Muscle layer of colon (tissue), 2 donors: ENCODE measurements at regions not wholly inside any gene's neighbourhood (a gene's known extent, or its start where the extent isn't known, plus 50 kb on each side); places are given as distances from the start of the nearest gene placed in this dataset.
A peak's percentile ranks its signal among the peaks of the same experiment; 100 is the strongest.

Experiments
- H3K27ac ChIP-seq: one replicate; pipeline ENCODE4 v1.7.0; 2013; ENCODE audit warnings: low read depth, mild to moderate bottlenecking, low read length, moderate library complexity
- H3K27me3 ChIP-seq, 2 donors: one replicate each; pipeline ENCODE4 v1.7.0; 2013; ENCODE audit warnings: low read length in 2 of 2, mild to moderate bottlenecking in 2 of 2; ENCODE audit not compliant: insufficient read depth in 2 of 2, control insufficient read depth in 1 of 2
- H3K36me3 ChIP-seq: one replicate; pipeline ENCODE4 v1.7.0; 2013; ENCODE audit warnings: mild to moderate bottlenecking, low read length; ENCODE audit not compliant: insufficient read depth
- H3K4me1 ChIP-seq: one replicate; pipeline ENCODE4 v1.7.0; 2013; ENCODE audit warnings: mild to moderate bottlenecking, low read length; ENCODE audit not compliant: insufficient read depth
- H3K4me3 ChIP-seq, 2 donors: one replicate each; pipeline ENCODE4 v1.7.0; 2013; ENCODE audit warnings: low read length in 2 of 2, low read depth in 1 of 2, mild to moderate bottlenecking in 1 of 2, moderate library complexity in 1 of 2
- H3K9ac ChIP-seq: one replicate; pipeline ENCODE4 v1.7.0; 2013; ENCODE audit warnings: low read length
- H3K9me3 ChIP-seq: one replicate; pipeline ENCODE4 v1.7.0; 2013; ENCODE audit warnings: mild to moderate bottlenecking, low read length
- donor health status: abdominal sarcoma.
- donor health status: Adenocarcinoma of cecum.

DNA sequence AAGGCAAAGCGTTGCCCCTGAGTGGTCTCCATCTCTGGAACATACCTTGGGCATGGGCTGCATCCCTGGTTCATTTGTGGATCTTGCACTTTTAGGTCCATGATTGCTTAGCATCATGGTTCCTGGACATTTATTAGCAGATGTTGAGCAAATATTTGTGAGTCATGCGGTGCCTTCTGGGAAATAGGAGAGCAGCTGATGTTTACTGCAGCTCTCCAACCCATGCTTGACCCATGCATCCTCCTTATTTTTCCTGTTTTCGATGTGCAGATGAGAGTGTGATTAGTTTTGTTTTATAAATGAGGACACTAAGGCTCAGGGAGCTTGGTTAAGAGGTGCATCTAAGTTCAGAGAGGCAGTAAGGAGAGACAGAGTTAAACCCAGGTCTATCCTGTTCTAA, 253.7 kb downstream of the ICE1 start:
- Histone ChIP-seq H3K9me3 (no peaks in the 10 kb centered on the region), H3K36me3 (no peaks in the 10 kb centered on the region), H3K9ac (no peak overlapping the region), H3K27me3 (no peaks in the 10 kb centered on the region), H3K4me3 (no peak overlapping the region), H3K4me1 (no peaks in the 10 kb centered on the region), H3K27ac (no peak overlapping the region)

DNA sequence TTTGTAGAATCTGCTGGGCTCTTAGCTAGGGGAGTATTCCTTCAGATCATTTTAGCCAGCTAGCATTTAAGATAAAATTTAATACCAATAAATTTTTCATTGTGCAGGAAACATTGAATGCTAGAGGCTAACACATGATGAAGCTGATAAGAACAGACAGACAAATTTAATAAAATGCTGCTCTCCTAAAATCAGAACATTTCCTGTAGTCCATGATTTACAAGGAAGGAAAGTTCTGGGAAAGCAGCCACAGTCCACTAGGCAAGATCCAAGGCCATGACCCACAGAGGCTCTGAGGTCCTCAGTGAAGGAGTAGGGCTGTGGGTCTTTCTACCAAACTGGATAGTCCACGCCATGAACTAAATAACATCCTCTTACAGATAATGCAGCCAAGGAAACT, 253.0 kb downstream of the ICE1 start:
- Histone ChIP-seq H3K36me3 (no peaks in the 10 kb centered on the region), H3K4me3 (no peak overlapping the region), H3K9me3 (no peaks in the 10 kb centered on the region), H3K27me3 (no peaks in the 10 kb centered on the region), H3K27ac (no peak overlapping the region), H3K9ac (no peak overlapping the region), H3K4me1 (no peaks in the 10 kb centered on the region)

DNA sequence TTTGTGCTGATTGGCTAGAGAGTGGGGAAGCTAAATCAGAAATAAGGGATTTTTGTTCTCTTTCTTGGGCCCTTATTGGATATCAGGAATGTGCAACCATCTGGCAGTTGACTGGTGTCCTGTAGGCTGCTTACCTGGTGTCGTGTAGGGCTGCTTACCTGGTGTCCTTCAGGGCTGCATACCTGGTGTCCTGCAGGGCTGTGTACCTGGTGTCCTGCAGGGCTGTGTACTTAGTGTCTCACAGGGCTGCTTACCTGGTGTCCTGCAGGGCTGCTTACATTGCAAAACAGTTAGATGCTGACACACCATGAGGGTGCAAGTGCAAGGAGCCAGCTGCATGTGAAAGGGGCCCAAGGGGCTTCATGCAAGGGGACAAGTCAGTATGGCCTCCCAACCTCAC, 249.3 kb downstream of the ICE1 start:
- peaks cover under 1% of the 10 kb centered on the region for H3K4me1 ChIP-seq
- H3K9ac ChIP-seq = no peak overlapping the region
- no peaks in the 10 kb centered on the region for H3K9me3 ChIP-seq
- H3K36me3 ChIP-seq = no peaks in the 10 kb centered on the region
- H3K4me3 ChIP-seq = no peak overlapping the region
- no peaks in the 10 kb centered on the region for H3K27me3 ChIP-seq
- no peak overlapping the region for H3K27ac ChIP-seq

DNA sequence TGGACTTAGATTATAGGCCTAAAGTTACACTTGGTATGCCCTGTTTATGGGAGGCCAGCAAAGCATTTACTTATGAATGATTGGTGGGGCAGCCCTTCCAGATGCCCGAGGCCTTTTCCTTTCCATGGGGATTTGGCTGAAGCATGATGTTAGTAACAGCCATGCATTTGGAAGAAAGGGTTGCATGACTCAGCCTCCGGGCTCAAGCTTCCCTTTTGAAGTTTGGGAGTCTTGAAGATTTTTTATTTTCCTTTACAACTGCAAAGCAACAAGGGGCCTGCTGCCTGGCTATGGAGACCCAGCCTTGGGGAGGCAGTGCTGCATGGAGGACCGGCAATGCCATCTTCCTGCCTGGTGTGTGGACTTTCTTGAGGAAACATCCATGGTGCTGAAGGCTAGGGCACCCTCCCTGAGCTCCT, 244.7 kb downstream of the ICE1 start:
- H3K9me3 ChIP-seq = no peaks in the 10 kb centered on the region
- peaks cover 19% of the 10 kb centered on the region for H3K4me1 ChIP-seq
- no peak overlapping the region for H3K9ac ChIP-seq
- no peak overlapping the region for H3K4me3 ChIP-seq
- H3K27me3 ChIP-seq = no peaks in the 10 kb centered on the region
- H3K36me3 ChIP-seq = no peaks in the 10 kb centered on the region
- H3K27ac ChIP-seq = no peak overlapping the region

DNA sequence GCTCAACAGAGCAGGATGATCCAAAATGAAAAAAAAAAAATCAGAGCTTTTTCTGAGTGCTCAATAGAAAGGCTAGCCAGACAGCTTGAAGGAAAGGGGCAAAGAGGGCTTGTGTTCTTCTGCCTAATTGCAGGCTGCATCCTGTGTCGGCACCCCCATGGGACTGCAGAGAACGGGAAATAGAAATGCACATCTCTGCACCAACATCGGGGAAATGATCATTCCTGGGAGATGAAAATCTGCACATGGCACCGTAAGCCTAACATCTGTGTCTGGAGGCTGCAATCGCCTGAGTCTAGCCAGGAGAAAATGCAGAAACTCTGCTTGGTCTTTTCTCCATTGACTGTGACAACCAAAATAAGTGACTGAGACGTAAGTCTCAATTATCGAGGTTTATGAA, 243.9 kb downstream of the ICE1 start:
- H3K9me3 ChIP-seq = no peaks in the 10 kb centered on the region
- no peaks in the 10 kb centered on the region for H3K36me3 ChIP-seq
- no peak overlapping the region for H3K9ac ChIP-seq

DNA sequence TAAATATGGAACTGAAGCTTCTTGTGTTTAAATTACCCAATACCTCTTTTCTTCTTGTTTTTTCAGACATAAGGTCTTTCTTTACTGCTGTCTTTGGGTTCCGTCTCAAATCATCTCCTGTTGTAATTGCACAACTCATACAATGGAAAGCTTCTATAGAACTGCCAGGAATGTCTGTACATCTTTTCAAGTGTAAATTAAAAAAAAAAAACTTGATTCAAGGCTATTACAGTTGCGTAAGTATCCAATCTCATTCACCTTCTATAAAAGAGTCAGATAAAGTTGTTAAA, 243.5 kb downstream of the ICE1 start:
- Histone ChIP-seq H3K36me3 (no peaks in the 10 kb centered on the region), H3K9me3 (no peaks in the 10 kb centered on the region), H3K4me3 (no peak overlapping the region), H3K9ac (no peak overlapping the region), H3K4me1 (peaks cover 19% of the 10 kb centered on the region), H3K27ac (no peak overlapping the region), H3K27me3 (no peaks in the 10 kb centered on the region)

More for the DNA sequence above, 243.9 kb downstream of the ICE1 start:
- Histone ChIP-seq H3K27me3 (no peaks in the 10 kb centered on the region), H3K27ac (no peak overlapping the region), H3K4me3 (no peak overlapping the region), H3K4me1 (peaks cover 19% of the 10 kb centered on the region)

DNA sequence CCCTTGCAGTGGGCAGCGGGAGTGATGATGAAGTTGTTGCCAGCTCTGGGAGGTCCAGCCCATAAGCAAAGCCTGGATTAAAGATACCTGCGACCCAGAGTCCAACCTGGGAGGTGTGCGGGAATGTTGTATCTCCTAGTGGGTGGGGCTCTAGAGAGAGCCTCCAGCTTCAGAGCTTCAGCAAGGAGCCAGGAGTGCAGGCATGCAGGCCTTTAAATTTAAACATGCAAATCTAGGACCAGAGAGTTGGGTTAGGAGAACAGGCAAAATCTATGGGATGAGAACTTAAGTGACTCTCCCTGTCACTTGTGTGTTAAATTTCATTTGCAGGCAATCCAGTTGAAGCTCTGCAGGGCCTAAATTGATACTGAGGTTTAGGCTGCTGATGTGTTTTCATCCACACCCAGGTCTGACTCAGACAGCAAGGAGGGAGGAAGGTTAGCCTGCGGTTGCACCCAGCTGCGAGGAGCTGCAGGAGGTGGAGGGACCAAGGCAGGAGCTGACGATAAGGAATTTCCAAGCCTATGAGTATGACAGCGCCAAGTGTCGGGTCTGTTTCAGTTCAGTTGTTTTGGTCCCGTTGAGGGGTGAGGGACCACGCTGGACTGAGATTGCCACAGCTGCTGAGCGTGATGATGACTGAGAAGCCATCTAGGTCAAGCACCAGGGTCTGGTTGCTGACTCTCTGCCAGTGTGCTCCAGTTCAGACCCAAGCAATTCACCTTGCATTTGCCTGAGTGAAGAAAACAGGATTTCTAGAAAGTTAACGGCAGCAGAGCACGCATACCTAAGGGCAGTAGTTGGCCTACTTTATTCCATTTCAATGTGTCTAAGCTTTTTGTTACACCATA, 243.0 kb downstream of the ICE1 start:
- Histone ChIP-seq H3K9me3 (no peaks in the 10 kb centered on the region), H3K9ac (no peak overlapping the region), H3K27ac (no peak overlapping the region), H3K27me3 (no peaks in the 10 kb centered on the region), H3K4me1 (peaks cover 19% of the 10 kb centered on the region), H3K4me3 (no peak overlapping the region), H3K36me3 (no peaks in the 10 kb centered on the region)

DNA sequence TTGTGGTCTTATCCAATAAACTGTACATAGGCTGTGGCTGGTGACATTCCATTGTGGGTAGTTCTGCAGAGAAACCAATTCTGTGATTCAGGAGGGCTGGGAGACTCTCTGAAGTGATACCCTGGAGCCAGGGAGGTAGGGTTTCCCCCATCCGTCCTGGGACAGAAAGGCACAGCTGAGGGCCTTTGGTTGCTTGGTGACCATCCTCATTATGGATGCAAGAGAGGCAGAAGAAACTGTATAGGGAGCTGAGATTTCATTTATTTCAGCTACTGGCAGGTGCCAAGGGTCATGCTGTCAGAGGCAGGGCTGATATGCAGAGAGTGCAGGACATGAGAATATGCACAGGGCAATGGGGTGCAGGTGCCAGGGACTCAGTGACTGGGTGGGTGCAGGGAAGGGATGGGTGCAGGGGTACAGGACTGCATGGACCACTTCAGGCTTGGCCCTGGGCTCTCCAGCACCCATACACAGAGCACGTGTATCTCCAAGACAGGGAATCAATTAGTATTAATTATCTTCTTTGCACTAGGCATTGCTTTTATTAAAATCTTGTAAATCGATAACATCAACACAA, 236.5 kb downstream of the ICE1 start:
- no peaks in the 10 kb centered on the region for H3K36me3 ChIP-seq
- no peak overlapping the region for H3K27ac ChIP-seq
- peaks cover 16% of the 10 kb centered on the region for H3K4me1 ChIP-seq

DNA sequence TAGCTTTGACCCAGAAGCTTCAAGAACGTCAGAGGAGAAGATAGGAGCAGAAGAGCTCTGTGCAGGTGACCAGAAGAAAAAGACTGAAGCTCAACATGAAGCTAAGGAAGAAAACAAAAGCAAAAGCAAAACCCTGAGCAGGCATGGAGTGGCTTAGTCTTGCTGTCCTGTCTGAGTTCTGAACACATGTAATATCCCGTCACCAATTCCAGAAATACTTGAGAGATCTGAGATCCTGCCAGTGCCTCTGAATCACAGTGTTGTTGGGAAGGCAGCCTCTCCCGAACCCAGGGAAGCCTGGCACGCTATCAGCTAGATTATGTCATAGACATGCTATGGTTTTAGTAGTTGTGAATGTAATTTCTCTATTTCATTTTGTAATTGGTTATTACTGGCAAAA, 235.7 kb downstream of the ICE1 start:
- no peaks in the 10 kb centered on the region for H3K36me3 ChIP-seq
- H3K27ac ChIP-seq = no peak overlapping the region
- no peaks in the 10 kb centered on the region for H3K9me3 ChIP-seq
- peak overlapping the region in 1 of 2 donors; percentile 34 for H3K4me3 ChIP-seq
- peaks cover 16% of the 10 kb centered on the region for H3K4me1 ChIP-seq
- no peak overlapping the region for H3K9ac ChIP-seq
- H3K27me3 ChIP-seq = no peaks in the 10 kb centered on the region

More for the DNA sequence above, 236.5 kb downstream of the ICE1 start:
- Histone ChIP-seq H3K4me3 (no peak overlapping the region), H3K9me3 (no peaks in the 10 kb centered on the region), H3K27me3 (no peaks in the 10 kb centered on the region), H3K9ac (no peak overlapping the region)

DNA sequence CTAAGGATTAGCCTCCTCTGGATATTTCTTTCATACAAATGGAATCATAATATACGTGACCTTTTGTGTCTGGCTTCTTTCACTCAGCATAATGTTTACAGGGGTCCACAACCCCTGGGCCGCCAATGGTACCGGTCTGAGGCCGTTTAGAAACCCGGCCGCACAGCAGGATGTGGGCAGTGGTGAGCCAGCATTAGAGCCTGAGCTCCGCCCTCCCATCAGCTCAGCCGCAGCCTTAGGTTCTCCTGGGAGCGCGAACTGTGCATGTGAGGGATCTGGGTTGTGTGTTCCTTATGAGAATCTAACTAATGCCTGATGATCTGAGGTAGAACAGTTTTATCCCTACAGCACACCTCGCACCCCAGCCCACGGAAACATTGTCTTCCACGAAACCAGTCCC, 229.7 kb downstream of the ICE1 start:
- H3K9ac ChIP-seq = no peak overlapping the region
- H3K27me3 ChIP-seq = no peaks in the 10 kb centered on the region
- H3K9me3 ChIP-seq = no peaks in the 10 kb centered on the region
- H3K4me1 ChIP-seq = no peaks in the 10 kb centered on the region
- no peak overlapping the region for H3K4me3 ChIP-seq
- no peaks in the 10 kb centered on the region for H3K36me3 ChIP-seq
- no peak overlapping the region for H3K27ac ChIP-seq

DNA sequence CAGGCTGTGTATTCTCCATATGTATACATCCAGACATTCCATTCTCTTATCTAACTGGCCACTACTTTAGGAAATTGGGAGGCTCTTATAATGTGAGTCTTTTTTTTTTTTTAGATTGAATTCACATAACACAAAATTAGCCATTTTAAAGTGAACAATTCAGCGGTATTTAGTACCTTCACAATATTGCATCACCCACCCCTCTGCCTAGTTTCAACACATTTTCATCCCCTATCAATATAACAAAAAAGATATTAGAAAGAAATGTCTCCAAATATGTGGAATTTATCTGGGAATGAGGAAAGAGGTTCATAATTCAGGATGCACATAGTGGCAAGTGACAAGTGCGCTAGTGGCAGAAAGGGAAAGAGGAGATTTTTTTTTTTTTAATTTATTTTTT, 228.5 kb downstream of the ICE1 start:
- no peaks in the 10 kb centered on the region for H3K27me3 ChIP-seq
- no peaks in the 10 kb centered on the region for H3K9me3 ChIP-seq

DNA sequence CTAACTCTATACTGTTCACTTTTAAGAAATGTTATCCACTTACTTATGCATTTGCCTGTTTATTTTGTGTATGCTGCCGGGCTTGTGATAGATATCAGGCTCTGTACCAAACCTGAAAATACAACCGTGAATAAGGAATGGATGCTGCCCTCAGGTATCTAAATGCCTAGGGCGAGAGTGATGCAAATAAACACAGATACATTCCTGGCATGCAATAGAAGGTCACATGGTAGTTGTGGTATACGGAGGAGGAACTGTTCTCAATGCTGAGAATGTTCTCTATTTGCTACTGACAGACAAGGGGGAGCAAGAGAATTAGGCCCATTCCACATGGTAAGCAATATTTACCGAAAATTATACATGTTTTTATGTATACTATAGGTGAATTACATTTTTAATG, 227.8 kb downstream of the ICE1 start:
- no peak overlapping the region for H3K9ac ChIP-seq
- H3K4me3 ChIP-seq = no peak overlapping the region
- H3K4me1 ChIP-seq = peaks cover 4% of the 10 kb centered on the region
- no peak overlapping the region for H3K27ac ChIP-seq
- H3K36me3 ChIP-seq = no peaks in the 10 kb centered on the region
- H3K27me3 ChIP-seq = no peaks in the 10 kb centered on the region
- no peaks in the 10 kb centered on the region for H3K9me3 ChIP-seq

More for the DNA sequence above, 228.5 kb downstream of the ICE1 start:
- H3K27ac ChIP-seq = no peak overlapping the region
- H3K4me3 ChIP-seq = no peak overlapping the region
- H3K36me3 ChIP-seq = no peaks in the 10 kb centered on the region
- H3K4me1 ChIP-seq = no peaks in the 10 kb centered on the region
- H3K9ac ChIP-seq = no peak overlapping the region
